Muscle of leg (tissue), 3 donors: ENCODE measurements at regions not wholly inside any gene's neighbourhood (a gene's known extent, or its start where the extent isn't known, plus 50 kb on each side); places are given as distances from the start of the nearest gene placed in this dataset.
"Not testable (repeated sequence)": the region's sequence is repeated elsewhere in the genome, so short reads cannot be mapped to it uniquely, and the experiment has no call there.

ENCODE experiments used
- DNase-seq: peaks from one replicate; pipeline ENCODE4 v3.0.0; 2013
- H3K27ac ChIP-seq: one replicate; pipeline ENCODE4 v1.5.1; 2013; ENCODE audit warnings: mild to moderate bottlenecking, low read length, control low read depth
- H3K27me3 ChIP-seq: one replicate; pipeline ENCODE4 v1.6.1; 2013; ENCODE audit warnings: low read length; ENCODE audit not compliant: control insufficient read depth, insufficient read depth
- H3K36me3 ChIP-seq: one replicate; pipeline ENCODE4 v1.6.1; 2013; ENCODE audit warnings: low read length; ENCODE audit not compliant: control insufficient read depth, insufficient read depth
- H3K4me1 ChIP-seq: one replicate; pipeline ENCODE4 v1.6.1; 2013; ENCODE audit warnings: low read length; ENCODE audit not compliant: control insufficient read depth, insufficient read depth
- H3K4me3 ChIP-seq: one replicate; pipeline ENCODE4 v1.5.1; 2013; ENCODE audit warnings: low read length, control low read depth
- H3K9me3 ChIP-seq: replicated peaks from 2 replicates; pipeline ENCODE4 v1.6.1; 2013; ENCODE audit warnings: low read depth, low read length; ENCODE audit not compliant: control insufficient read depth
- WGBS: methylation state at CpG from one replicate; pipeline ENCODE4 v1.1.5; 2013; ENCODE audit warnings: missing lambda C conversion rate; ENCODE audit not compliant: insufficient coverage; 5-methylcytosine and 5-hydroxymethylcytosine counted together

GRCh38 chr5:71924325-71924724 lies 182.9 kb upstream of the MAP1B start:
- H3K27ac ChIP-seq, result peak overlapping the region; percentile 43
- peaks cover 2% of the 10 kb centered on the region for H3K4me1 ChIP-seq
- H3K27me3 ChIP-seq, result no peaks in the 10 kb centered on the region
- peak; percentile 33 for DNase-seq
- no peaks in the 10 kb centered on the region for H3K9me3 ChIP-seq
- H3K36me3 ChIP-seq, result no peaks in the 10 kb centered on the region
- no peak overlapping the region for H3K4me3 ChIP-seq

GRCh38 chr5:71924980-71925379 lies 182.3 kb upstream of the MAP1B start:
- no peaks in the 10 kb centered on the region for H3K27me3 ChIP-seq
- no peak overlapping the region for H3K4me3 ChIP-seq
- peak overlapping the region; percentile 50 for H3K27ac ChIP-seq
- 20% methylated on average over 1 of the region's 3 CpGs for WGBS
- no peaks in the 10 kb centered on the region for H3K9me3 ChIP-seq
- peak; percentile 69 for DNase-seq
- peaks cover 2% of the 10 kb centered on the region for H3K4me1 ChIP-seq
- H3K36me3 ChIP-seq, result no peaks in the 10 kb centered on the region

GRCh38 chr5:71925608-71926091 lies 181.6 kb upstream of the MAP1B start:
- Histone ChIP-seq H3K9me3 (no peaks in the 10 kb centered on the region), H3K4me1 (peaks cover 2% of the 10 kb centered on the region), H3K27ac (peak overlapping the region; percentile 50), H3K27me3 (no peaks in the 10 kb centered on the region), H3K36me3 (no peaks in the 10 kb centered on the region), H3K4me3 (no peak overlapping the region)
- 40% methylated on average over 1 of the region's 4 CpGs for WGBS
- peak; percentile 78 for DNase-seq

- Histone ChIP-seq H3K4me3 (no peak overlapping the region), H3K27ac (no peak overlapping the region), H3K4me1 (peaks cover 15% of the 10 kb centered on the region), H3K9me3 (no peaks in the 10 kb centered on the region), H3K36me3 (no peaks in the 10 kb centered on the region), H3K27me3 (no peaks in the 10 kb centered on the region)
- DNase-seq, result no peak
- no CpG with 5 or more reads among the region's 3 CpGs for WGBS
Observed at GRCh38 chr5:71929003-71929402, 178.3 kb upstream of the MAP1B start.

GRCh38 chr5:71930554-71930953 lies 176.7 kb upstream of the MAP1B start:
- H3K27me3 ChIP-seq, H3K36me3 ChIP-seq, DNase-seq, H3K9me3 ChIP-seq, H3K27ac ChIP-seq, H3K4me3 ChIP-seq: not testable (repeated sequence)
- H3K4me1 ChIP-seq, result peaks cover 14% of the 10 kb centered on the region

GRCh38 chr5:71932131-71932654 lies 175.1 kb upstream of the MAP1B start:
- no peak for DNase-seq
- Histone ChIP-seq H3K4me1 (peaks cover 13% of the 10 kb centered on the region), H3K27ac (no peak overlapping the region), H3K9me3 (peaks cover 3% of the 10 kb centered on the region), H3K27me3 (no peaks in the 10 kb centered on the region), H3K4me3 (no peak overlapping the region), H3K36me3 (no peaks in the 10 kb centered on the region)
- WGBS, result no CpG with 5 or more reads among the region's 1 CpG

GRCh38 chr5:71932655-71933338 lies 174.5 kb upstream of the MAP1B start:
- Histone ChIP-seq H3K36me3 (no peaks in the 10 kb centered on the region), H3K9me3 (peaks cover 3% of the 10 kb centered on the region), H3K4me3 (no peak overlapping the region), H3K27ac (no peak overlapping the region), H3K27me3 (no peaks in the 10 kb centered on the region), H3K4me1 (peaks cover 13% of the 10 kb centered on the region)
- 70% methylated on average over 2 of the region's 8 CpGs for WGBS
- no peak for DNase-seq

GRCh38 chr5:71934322-71934721 lies 173.0 kb upstream of the MAP1B start:
- Histone ChIP-seq H3K27me3 (no peaks in the 10 kb centered on the region), H3K36me3 (no peaks in the 10 kb centered on the region), H3K9me3 (peaks cover 3% of the 10 kb centered on the region), H3K4me3 (no peak overlapping the region), H3K4me1 (peaks cover 18% of the 10 kb centered on the region), H3K27ac (peak overlapping the region; percentile 13)
- DNase-seq, result peak; percentile 88
- WGBS, result no CpG with 5 or more reads among the region's 1 CpG

- Histone ChIP-seq H3K4me1 (peaks cover 18% of the 10 kb centered on the region), H3K27ac (no peak overlapping the region), H3K36me3 (no peaks in the 10 kb centered on the region), H3K4me3 (no peak overlapping the region), H3K9me3 (peaks cover 3% of the 10 kb centered on the region), H3K27me3 (peaks cover under 1% of the 10 kb centered on the region)
- DNase-seq, result no peak
- 82% methylated on average over 6 of the region's 11 CpGs for WGBS
Observed at GRCh38 chr5:71937921-71938698, 169.2 kb upstream of the MAP1B start.

GRCh38 chr5:71938895-71939294 lies 168.4 kb upstream of the MAP1B start:
- Histone ChIP-seq H3K27me3 (peaks cover 3% of the 10 kb centered on the region), H3K4me1 (peaks cover 12% of the 10 kb centered on the region), H3K4me3 (no peak overlapping the region), H3K36me3 (no peaks in the 10 kb centered on the region), H3K9me3 (peaks cover 3% of the 10 kb centered on the region), H3K27ac (no peak overlapping the region)
- WGBS, result 37% methylated on average over 4 of the region's 7 CpGs
- no peak for DNase-seq
